ENCODE measurements at regions not wholly inside any gene's neighbourhood (a gene's known extent, or its start where the extent isn't known, plus 50 kb on each side); places are given as distances from the start of the nearest gene placed in this dataset.
"Not testable (repeated sequence)": the region's sequence is repeated elsewhere in the genome, so short reads cannot be mapped to it uniquely, and the experiment has no call there.

- DNase-seq (ENCODE audit: low read depth, low spot score): no peak
Measured at GRCh38 chr4:115485402-115485801, 372.0 kb upstream of the NDST4 start.

DNA sequence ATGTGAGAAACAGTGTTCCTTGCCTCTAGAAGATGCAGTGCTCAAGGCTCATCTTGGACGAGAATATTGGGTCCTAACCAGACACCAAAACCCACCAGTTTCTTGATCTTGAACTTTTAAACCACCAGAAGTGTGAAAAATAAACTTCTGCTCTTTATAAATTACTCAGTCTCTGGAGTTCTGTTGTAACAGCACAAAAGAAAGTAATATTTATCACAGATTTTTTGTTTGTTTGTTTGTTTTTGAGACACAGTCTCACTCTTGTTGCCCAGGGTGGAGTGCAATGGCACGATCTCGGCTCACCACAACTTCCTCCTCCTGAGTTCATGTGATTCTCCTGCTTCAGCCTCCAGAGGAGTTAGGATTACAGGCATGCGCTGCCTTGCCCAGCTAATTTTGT, 371.1 kb upstream of the NDST4 start:
- no peak for DNase-seq (ENCODE audit: low read depth, low spot score)

DNA sequence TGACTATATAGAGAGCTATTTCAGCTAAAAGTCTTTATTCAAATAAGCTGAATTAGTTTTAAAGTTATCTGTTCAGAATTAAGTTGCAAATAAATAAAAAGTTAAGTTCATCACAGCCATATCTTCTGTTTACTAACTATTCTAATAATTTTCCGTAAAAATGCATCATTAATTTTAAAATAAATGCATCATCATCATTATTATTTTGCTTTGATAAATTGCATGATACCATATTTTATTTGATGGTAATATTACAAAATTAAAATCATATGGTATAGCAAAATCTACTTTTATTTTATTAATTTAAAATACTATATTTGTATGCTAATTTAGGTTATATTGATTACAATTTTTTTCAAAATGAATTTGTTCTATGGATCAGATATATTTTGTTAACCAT, 357.3 kb upstream of the NDST4 start:
- DNase-seq (ENCODE audit: low read depth, low spot score): no peak

GRCh38 chr4:115459301-115459700, 345.9 kb upstream of the NDST4 start:
- not testable (repeated sequence) for DNase-seq (ENCODE audit: low read depth, low spot score)

- DNase-seq (ENCODE audit: low read depth, low spot score): no peak
Measured at GRCh38 chr4:115456231-115456630, 342.8 kb upstream of the NDST4 start.

- DNase-seq (ENCODE audit: low read depth, low spot score): no peak
Measured at GRCh38 chr4:115454228-115454627, 340.8 kb upstream of the NDST4 start.

DNA sequence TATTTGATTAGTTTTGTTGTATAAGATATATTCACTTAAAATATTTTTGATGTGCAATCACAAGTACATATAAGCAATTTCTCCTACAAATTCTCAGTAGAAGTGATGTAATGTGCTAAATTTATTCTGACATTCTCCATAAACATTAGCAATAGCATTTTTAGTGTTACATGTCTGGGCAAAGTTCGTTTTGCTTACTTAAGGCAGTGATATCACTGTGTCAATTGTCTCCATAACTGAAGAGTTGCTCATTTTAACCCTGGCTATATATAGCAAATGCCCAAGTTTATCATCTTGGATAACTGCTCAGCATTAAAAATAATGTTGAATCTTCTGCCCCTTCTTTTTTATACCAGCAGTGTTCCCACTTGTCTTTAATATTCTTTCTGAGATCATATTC, 340.0 kb upstream of the NDST4 start:
- no peak for DNase-seq (ENCODE audit: low read depth, low spot score)

- DNase-seq (ENCODE audit: low read depth, low spot score): not testable (repeated sequence)
Measured at GRCh38 chr4:115452229-115452628, 338.8 kb upstream of the NDST4 start.

GRCh38 chr4:115437739-115438138, 324.3 kb upstream of the NDST4 start:
- no peak for DNase-seq (ENCODE audit: low read depth, low spot score)

DNA sequence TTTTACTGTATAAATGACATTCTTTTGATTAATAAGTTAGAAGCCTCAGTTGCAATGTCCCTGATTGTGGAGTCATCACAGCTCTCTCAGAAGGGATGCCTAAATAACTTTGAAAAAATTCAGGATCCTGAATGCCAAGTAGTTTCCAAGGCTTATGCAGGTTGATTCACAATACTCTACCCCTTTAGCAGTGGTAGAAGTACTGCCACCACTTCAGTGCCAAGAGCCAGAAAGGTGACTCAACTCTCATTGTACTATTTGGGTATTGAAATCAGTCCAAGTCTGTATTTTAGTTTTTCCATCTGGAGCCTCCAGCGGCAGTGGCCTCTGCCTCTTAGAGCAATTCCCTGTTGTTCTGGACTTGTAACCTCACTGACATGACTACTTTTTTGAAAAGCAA, 320.1 kb upstream of the NDST4 start:
- DNase-seq (ENCODE audit: low read depth, low spot score): peak; percentile 46

DNA sequence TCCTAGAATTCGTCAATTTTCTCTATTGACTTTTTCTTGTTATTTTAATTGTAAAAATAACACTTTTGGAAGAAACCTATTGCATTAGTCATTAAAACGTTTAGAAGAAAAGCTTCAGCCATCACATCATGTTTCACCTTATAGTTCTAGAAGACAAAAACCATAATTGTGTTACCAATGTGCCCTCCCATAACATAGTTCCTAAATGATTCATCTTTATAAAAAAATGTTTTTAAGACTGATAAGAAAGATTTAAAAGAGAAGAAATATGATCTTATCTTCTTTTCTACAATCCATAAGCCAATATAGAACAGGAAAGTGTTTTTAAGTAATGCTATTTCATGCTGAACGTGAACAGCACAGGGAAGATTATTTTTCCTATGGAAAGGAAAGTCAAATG, 316.6 kb upstream of the NDST4 start:
- DNase-seq (ENCODE audit: low read depth, low spot score): no peak

- DNase-seq (ENCODE audit: low read depth, low spot score): no peak
Measured at GRCh38 chr4:115428455-115428854, 315.0 kb upstream of the NDST4 start.

GRCh38 chr4:115424852-115425251, 311.4 kb upstream of the NDST4 start:
- DNase-seq (ENCODE audit: low read depth, low spot score): peak; percentile 7

GRCh38 chr4:115418635-115419396, 305.4 kb upstream of the NDST4 start:
- DNase-seq (ENCODE audit: low read depth, low spot score): no peak

- DNase-seq (ENCODE audit: low read depth, low spot score): no peak
Measured at GRCh38 chr4:115396034-115396433, 282.6 kb upstream of the NDST4 start.

DNA sequence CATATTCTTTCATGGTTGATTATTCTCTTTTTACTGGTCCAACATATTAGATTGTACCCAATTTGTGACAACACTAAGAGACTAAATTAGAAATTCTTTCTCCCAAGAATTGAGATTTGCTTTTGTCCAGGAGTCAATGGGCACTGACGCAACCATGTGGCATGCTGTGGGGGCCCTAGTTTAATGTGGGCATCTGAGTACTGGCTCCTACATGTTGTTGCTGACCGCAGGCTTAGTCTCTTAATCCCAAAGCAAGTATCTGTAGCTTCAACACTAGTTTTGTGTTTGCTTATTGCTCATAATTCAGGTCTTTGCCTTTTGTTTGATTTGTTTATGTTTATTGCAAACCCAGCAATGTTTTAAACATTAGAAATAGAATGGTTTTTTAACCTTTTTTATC, 263.4 kb upstream of the NDST4 start:
- no peak for DNase-seq (ENCODE audit: low read depth, low spot score)

DNA sequence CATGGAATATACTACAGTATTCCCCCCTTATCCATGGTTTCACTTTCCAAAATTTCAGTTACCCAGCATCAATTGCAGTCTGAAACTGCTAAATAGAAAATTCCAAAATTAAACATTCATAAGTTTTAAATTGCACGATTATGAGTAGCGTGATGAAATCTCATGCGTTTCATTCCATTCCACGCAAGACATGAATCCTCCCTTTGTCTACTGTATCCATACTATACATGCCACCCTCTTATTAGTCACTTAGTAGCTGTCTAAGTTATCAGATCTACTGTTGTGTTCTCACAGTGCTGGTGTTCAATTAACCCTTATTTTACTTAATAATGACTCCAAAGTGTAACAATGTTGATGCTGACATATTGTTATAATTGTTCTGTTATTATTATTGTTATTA, 261.2 kb upstream of the NDST4 start:
- DNase-seq (ENCODE audit: low read depth, low spot score): no peak

DNA sequence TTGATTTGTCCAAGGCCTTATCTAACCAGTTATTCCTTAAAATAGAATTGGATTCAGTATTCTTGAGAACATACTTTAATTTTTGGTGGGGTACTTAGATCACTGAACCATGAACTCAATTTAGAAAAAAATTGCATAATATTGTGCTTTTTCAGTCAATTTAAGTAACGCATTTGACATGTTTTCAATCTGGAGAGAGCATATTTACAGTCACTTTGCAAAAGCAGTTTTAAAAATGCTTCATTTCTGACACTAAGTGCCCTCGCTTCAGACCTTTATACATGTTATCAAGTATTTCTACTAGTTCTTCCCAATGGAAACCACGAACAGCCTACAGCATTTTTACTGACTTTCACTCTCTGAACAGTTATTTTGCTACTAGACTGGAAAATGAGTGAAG, 257.1 kb upstream of the NDST4 start:
- no peak for DNase-seq (ENCODE audit: low read depth, low spot score)

DNA sequence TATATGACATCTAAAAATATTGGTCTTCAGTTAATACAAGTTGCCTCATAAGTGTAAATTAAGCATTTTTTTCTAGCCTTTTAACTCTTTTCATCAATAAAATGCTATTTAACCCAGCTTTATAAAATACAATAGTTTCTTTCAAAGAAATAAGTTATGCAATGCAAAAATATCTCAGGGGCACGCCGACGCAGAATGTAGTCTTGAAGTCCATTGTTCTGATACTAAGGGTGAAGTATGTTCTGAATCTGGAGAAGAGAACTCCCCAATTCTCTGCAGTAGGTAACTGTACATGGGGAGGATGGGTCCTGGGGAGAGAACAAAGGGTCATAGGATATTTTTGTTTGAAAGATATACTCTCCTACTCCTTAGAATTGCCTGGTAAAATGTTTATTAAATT, 256.6 kb upstream of the NDST4 start:
- no peak for DNase-seq (ENCODE audit: low read depth, low spot score)

DNA sequence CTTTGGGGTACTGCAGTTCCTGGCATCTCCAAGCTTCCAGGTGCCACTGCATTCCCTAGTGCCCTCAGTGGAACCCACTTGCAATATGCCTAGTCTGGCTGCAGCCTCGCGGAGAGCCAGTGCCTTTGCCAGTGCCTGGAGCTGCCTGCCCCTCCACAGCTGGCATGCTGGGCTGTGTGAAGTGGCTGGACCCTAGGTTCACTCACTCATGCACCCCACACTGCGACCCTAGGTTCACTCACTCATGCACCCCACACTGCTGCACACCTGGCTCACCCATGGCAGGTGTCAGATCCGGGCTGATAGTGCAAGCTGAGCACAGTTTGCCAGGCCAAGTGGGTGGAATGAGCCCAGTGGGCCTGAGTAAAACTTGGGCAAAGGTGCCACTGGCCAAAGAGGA, 253.0 kb upstream of the NDST4 start:
- DNase-seq (ENCODE audit: low read depth, low spot score): no peak

GRCh38 chr4:115365185-115365584, 251.8 kb upstream of the NDST4 start:
- no peak for DNase-seq (ENCODE audit: low read depth, low spot score)

GRCh38 chr4:115361781-115362180, 248.4 kb upstream of the NDST4 start:
- no peak for DNase-seq (ENCODE audit: low read depth, low spot score)

GRCh38 chr4:115360431-115360830, 247.0 kb upstream of the NDST4 start:
- DNase-seq (ENCODE audit: low read depth, low spot score): peak; percentile 60

- no peak for DNase-seq (ENCODE audit: low read depth, low spot score)
Measured at GRCh38 chr4:115357776-115358175, 244.4 kb upstream of the NDST4 start.

Data from astrocyte of the hippocampus (primary cell).